Retinal pigment epithelial cell (primary cell): ENCODE measurements at regions not wholly inside any gene's neighbourhood (a gene's known extent, or its start where the extent isn't known, plus 50 kb on each side); places are given as distances from the start of the nearest gene placed in this dataset.
"Not testable (repeated sequence)": the region's sequence is repeated elsewhere in the genome, so short reads cannot be mapped to it uniquely, and the experiment has no call there.

ENCODE experiments used
- DNase-seq: peaks from one replicate; pipeline ENCODE4 v3.0.0-alpha.2; 2010; ENCODE audit warnings: low read depth
- H3K4me3 ChIP-seq: 2 replicates; pipeline ENCODE4 v1.5.1; 2011; ENCODE audit warnings: mild to moderate bottlenecking, low read length, control low read depth, moderate library complexity
- CTCF ChIP-seq: conservative IDR thresholded peaks from 2 replicates; pipeline ENCODE4 v1.5.1; 2011; ENCODE audit warnings: low read depth, low read length, control low read depth, inconsistent platforms

- no peak overlapping the region for H3K4me3 ChIP-seq
- no peak for DNase-seq
- no peak for TF ChIP-seq CTCF
Observed at GRCh38 chr20:53647286-53647821, 53.7 kb upstream of the ZNF217 start.

- H3K4me3 ChIP-seq, result no peak overlapping the region
- DNase-seq, result no peak
- TF ChIP-seq CTCF, result no peak
Observed at GRCh38 chr20:53646550-53646949, 52.9 kb upstream of the ZNF217 start.

- H3K4me3 ChIP-seq, result no peak overlapping the region
- no peak for DNase-seq
- no peak for TF ChIP-seq CTCF
Observed at GRCh38 chr20:53645582-53645897, 51.9 kb upstream of the ZNF217 start.

- H3K4me3 ChIP-seq, DNase-seq: not testable (repeated sequence)
Observed at GRCh38 chr20:53644108-53644507, 50.5 kb upstream of the ZNF217 start.
